Activated naive CD8-positive, alpha-beta T cell treated with anti-CD3 and anti-CD28 coated beads, Interleukin-2, amount 50 U/mL, for 24 hours (primary cell): ENCODE measurements at regions not wholly inside any gene's neighbourhood (a gene's known extent, or its start where the extent isn't known, plus 50 kb on each side); places are given as distances from the start of the nearest gene placed in this dataset.
"Not testable (repeated sequence)": the region's sequence is repeated elsewhere in the genome, so short reads cannot be mapped to it uniquely, and the experiment has no call there.

Source experiments
- ATAC-seq: fragments of 150-1000 bp; cut with Tn5 transposase; one replicate; pipeline ENCODE4 v1.10.0; 2021
- DNase-seq: peaks from one replicate; pipeline ENCODE4 v3.0.0; 2021
- H3K27ac Mint-ChIP-seq: one replicate; pipeline ENCODE4 v1.8.0; 2021; ENCODE audit warnings: mild to moderate bottlenecking, mixed read lengths
- H3K27me3 Mint-ChIP-seq: one replicate; pipeline ENCODE4 v1.8.0; 2021; ENCODE audit warnings: mixed read lengths
- H3K36me3 Mint-ChIP-seq: one replicate; pipeline ENCODE4 v1.8.0; 2021; ENCODE audit warnings: low read depth, mixed read lengths
- H3K4me1 Mint-ChIP-seq: one replicate; pipeline ENCODE4 v1.8.0; 2021; ENCODE audit warnings: mixed read lengths
- H3K4me3 Mint-ChIP-seq: one replicate; pipeline ENCODE4 v1.8.0; 2021; ENCODE audit warnings: mild to moderate bottlenecking, moderate library complexity, mixed read lengths
- H3K9me3 Mint-ChIP-seq: one replicate; pipeline ENCODE4 v1.8.0; 2021; ENCODE audit warnings: mixed read lengths

- Mint-ChIP-seq H3K9me3 (peaks cover 36% of the 10 kb centered on the region), H3K27ac (no peak overlapping the region), H3K36me3 (peaks cover 19% of the 10 kb centered on the region), H3K27me3 (peaks cover 3% of the 10 kb centered on the region), H3K4me1 (peaks cover 24% of the 10 kb centered on the region), H3K4me3 (no peak overlapping the region)
- no peak for DNase-seq
- ATAC-seq = no peak
These were observed 135.3 kb upstream of the ITGB1 start for GRCh38 chr10:33093362-33093761.

GRCh38 chr10:33092596-33092995 lies 134.6 kb upstream of the ITGB1 start:
- no peak for DNase-seq
- no peak overlapping the region for H3K4me3 Mint-ChIP-seq
- ATAC-seq = no peak
- peaks cover 3% of the 10 kb centered on the region for H3K27me3 Mint-ChIP-seq
- peaks cover 20% of the 10 kb centered on the region for H3K36me3 Mint-ChIP-seq
- peaks cover 37% of the 10 kb centered on the region for H3K9me3 Mint-ChIP-seq
- H3K27ac Mint-ChIP-seq = no peak overlapping the region
- peaks cover 25% of the 10 kb centered on the region for H3K4me1 Mint-ChIP-seq

DNA sequence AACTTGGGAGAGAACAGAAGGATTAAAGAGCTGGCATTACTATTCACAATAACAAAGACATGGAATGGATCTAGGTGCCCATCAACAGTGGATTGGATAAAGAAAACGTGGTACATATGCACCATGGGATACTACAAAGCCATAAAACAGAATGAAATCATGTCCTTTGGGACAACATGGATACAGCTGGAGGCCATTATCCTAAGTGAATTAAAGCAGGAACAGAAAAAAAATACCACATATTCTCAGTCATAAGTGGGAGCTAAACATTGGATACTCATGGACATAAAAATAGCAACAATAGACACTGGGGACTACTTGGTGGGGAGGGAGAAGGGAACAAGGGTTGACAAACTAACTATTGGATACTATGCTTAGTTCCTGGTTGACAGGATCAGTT lies 133.2 kb upstream of the ITGB1 start:
- no peak for DNase-seq

DNA sequence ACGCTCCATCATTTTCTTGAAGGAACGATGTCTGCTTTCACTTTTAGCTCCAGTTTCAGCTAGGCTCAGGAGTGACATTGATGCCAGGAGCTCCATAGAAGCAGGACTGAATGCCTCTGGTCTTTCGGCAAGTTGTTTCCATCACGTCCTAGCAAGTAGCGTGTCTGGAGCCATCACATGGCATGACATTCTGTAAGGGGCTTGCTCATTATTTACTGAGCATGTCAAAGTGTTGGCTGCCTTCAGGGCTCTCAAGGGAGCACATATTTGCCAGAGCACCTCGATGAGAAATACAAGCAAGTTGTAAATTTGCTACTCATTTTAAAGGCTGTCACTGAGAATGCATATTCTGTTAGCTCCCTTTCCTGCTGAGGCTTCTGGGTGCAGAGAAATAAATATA lies 131.0 kb upstream of the ITGB1 start:
- peaks cover 22% of the 10 kb centered on the region for H3K4me1 Mint-ChIP-seq
- no peak for ATAC-seq
- peaks cover 2% of the 10 kb centered on the region for H3K27me3 Mint-ChIP-seq

More for the DNA sequence above, 133.2 kb upstream of the ITGB1 start:
- no peak overlapping the region for H3K27ac Mint-ChIP-seq
- no peak for ATAC-seq
- peaks cover 32% of the 10 kb centered on the region for H3K4me1 Mint-ChIP-seq
- H3K9me3 Mint-ChIP-seq = peaks cover 33% of the 10 kb centered on the region
- no peak overlapping the region for H3K4me3 Mint-ChIP-seq
- peaks cover 18% of the 10 kb centered on the region for H3K36me3 Mint-ChIP-seq
- H3K27me3 Mint-ChIP-seq = no peaks in the 10 kb centered on the region

DNA sequence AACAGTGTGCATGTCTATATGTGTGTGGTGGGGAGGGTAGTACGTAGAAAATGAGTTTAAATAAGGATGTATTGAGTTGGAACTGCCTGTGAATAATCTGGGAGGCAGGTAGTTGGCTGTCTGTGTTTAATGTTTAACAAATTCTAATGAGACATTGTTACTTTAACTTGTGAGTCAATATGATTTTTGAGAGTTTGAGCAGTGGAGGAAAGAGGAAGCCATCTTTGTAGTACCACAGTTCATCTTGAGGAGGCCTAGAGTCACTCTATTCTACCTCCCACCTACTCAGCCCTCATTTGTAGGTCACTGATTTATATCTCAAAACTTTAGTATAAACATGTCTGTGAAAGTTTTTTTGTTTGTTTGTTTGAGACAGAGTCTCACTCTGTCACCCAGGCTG lies 129.9 kb upstream of the ITGB1 start:
- H3K36me3 Mint-ChIP-seq = peaks cover 3% of the 10 kb centered on the region
- DNase-seq (no peak), ATAC-seq (no peak)
- peaks cover 18% of the 10 kb centered on the region for H3K4me1 Mint-ChIP-seq
- H3K27ac Mint-ChIP-seq = peak overlapping the region; percentile 26
- peaks cover 16% of the 10 kb centered on the region for H3K9me3 Mint-ChIP-seq
- peaks cover 2% of the 10 kb centered on the region for H3K27me3 Mint-ChIP-seq
- H3K4me3 Mint-ChIP-seq = no peak overlapping the region

More for the DNA sequence above, 131.0 kb upstream of the ITGB1 start:
- Mint-ChIP-seq H3K9me3 (peaks cover 25% of the 10 kb centered on the region), H3K4me3 (no peak overlapping the region), H3K27ac (no peak overlapping the region), H3K36me3 (peaks cover 9% of the 10 kb centered on the region)
- no peak for DNase-seq

DNA sequence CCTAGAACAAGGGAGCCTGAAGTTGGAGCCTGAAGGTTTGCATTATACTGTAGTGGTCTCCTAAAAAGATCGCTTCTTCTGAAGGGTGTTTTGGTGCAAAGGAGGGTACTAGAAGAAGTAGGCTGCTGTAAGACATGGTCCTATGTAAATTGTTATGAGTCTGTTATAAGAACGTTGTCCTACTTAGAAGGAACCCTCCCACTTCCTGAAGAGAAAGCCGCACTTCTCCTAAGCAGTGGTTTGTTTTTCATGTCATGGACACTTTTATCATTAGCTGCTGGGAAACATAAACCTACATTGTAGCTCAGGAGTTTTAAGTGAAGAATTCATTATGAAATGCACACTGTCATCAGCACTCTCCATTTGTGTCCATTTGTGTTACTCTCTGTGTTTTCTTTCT lies 129.1 kb upstream of the ITGB1 start:
- DNase-seq = no peak

GRCh38 chr10:33086100-33086499 lies 128.1 kb upstream of the ITGB1 start:
- H3K4me1 Mint-ChIP-seq = peaks cover 14% of the 10 kb centered on the region
- peaks cover 2% of the 10 kb centered on the region for H3K27me3 Mint-ChIP-seq
- H3K36me3 Mint-ChIP-seq = peaks cover 3% of the 10 kb centered on the region
- peaks cover 16% of the 10 kb centered on the region for H3K9me3 Mint-ChIP-seq
- ATAC-seq (no peak), DNase-seq (no peak)
- no peak overlapping the region for H3K27ac Mint-ChIP-seq
- H3K4me3 Mint-ChIP-seq = no peak overlapping the region

More for the DNA sequence above, 129.1 kb upstream of the ITGB1 start:
- Mint-ChIP-seq H3K27me3 (peaks cover 2% of the 10 kb centered on the region), H3K36me3 (peaks cover 3% of the 10 kb centered on the region), H3K4me1 (peaks cover 14% of the 10 kb centered on the region), H3K4me3 (no peak overlapping the region), H3K27ac (no peak overlapping the region), H3K9me3 (peaks cover 16% of the 10 kb centered on the region)
- no peak for ATAC-seq

DNA sequence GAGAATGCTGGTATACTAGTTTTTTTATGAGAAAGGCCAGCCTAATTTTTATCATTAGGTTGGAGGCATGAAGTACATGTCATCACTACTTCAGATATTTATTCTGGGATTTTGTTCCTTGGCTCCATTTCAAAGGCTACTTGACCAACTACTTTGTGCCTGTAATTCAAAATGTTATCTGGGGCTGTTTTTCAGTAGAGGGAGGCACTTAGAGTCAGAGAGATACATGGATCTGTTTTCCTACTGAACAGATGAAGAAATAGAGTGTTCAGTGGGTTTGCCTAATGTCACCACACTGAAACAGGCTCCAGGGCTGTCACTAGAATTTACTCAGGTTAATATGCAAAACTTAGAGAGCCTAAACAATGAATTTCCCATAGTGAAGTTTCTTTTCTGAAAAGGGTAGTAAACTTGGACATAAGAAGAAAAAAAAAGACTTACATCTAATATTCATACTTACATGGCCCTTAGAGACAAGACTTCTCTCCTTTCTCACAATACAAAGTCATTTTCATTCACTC lies 127.3 kb upstream of the ITGB1 start:
- peaks cover 14% of the 10 kb centered on the region for H3K4me1 Mint-ChIP-seq
- ATAC-seq (no peak), DNase-seq (no peak)
- peaks cover 16% of the 10 kb centered on the region for H3K9me3 Mint-ChIP-seq
- peaks cover 3% of the 10 kb centered on the region for H3K36me3 Mint-ChIP-seq
- H3K27ac Mint-ChIP-seq = no peak overlapping the region
- no peak overlapping the region for H3K4me3 Mint-ChIP-seq
- H3K27me3 Mint-ChIP-seq = peaks cover 2% of the 10 kb centered on the region

- Mint-ChIP-seq H3K4me1 (peaks cover 14% of the 10 kb centered on the region), H3K27ac (no peak overlapping the region), H3K36me3 (peaks cover 5% of the 10 kb centered on the region), H3K4me3 (no peak overlapping the region), H3K27me3 (peaks cover 3% of the 10 kb centered on the region), H3K9me3 (peaks cover 8% of the 10 kb centered on the region)
- DNase-seq (no peak), ATAC-seq (no peak)
These were observed 126.4 kb upstream of the ITGB1 start for GRCh38 chr10:33084453-33084852.

GRCh38 chr10:33082373-33082895 lies 124.4 kb upstream of the ITGB1 start:
- Mint-ChIP-seq H3K36me3 (peaks cover 2% of the 10 kb centered on the region), H3K9me3 (no peaks in the 10 kb centered on the region), H3K27me3 (peaks cover 4% of the 10 kb centered on the region), H3K27ac (no peak overlapping the region), H3K4me1 (peaks cover 9% of the 10 kb centered on the region), H3K4me3 (no peak overlapping the region)
- no peak for ATAC-seq
- DNase-seq = no peak

DNA sequence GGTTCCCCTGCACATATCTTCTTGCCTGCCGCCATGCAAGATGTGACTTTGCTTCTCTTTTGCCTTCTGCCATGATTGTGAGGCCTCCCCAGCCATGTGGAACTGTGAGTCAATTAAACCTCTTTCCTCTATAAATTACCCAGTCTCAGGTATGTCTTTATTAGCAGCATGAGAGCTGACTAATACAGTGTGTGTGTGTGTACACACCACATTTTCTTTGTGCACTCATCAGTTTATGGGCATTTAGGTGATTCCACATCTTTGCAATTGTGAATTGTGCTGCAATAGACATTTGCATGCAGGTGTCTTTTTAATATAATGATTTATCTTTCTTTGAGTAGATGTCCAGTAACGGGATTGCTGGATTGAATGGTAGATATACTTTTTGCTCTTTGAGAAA lies 122.4 kb upstream of the ITGB1 start:
- H3K4me3 Mint-ChIP-seq, H3K27ac Mint-ChIP-seq, H3K27me3 Mint-ChIP-seq, H3K9me3 Mint-ChIP-seq, ATAC-seq, H3K4me1 Mint-ChIP-seq, H3K36me3 Mint-ChIP-seq, DNase-seq: not testable (repeated sequence)

GRCh38 chr10:33074443-33074842 lies 116.4 kb upstream of the ITGB1 start:
- H3K4me1 Mint-ChIP-seq = no peaks in the 10 kb centered on the region
- H3K27me3 Mint-ChIP-seq = peaks cover under 1% of the 10 kb centered on the region
- ATAC-seq = no peak
- H3K36me3 Mint-ChIP-seq = no peaks in the 10 kb centered on the region
- no peak for DNase-seq
- no peak overlapping the region for H3K27ac Mint-ChIP-seq
- no peaks in the 10 kb centered on the region for H3K9me3 Mint-ChIP-seq
- H3K4me3 Mint-ChIP-seq = no peak overlapping the region

DNA sequence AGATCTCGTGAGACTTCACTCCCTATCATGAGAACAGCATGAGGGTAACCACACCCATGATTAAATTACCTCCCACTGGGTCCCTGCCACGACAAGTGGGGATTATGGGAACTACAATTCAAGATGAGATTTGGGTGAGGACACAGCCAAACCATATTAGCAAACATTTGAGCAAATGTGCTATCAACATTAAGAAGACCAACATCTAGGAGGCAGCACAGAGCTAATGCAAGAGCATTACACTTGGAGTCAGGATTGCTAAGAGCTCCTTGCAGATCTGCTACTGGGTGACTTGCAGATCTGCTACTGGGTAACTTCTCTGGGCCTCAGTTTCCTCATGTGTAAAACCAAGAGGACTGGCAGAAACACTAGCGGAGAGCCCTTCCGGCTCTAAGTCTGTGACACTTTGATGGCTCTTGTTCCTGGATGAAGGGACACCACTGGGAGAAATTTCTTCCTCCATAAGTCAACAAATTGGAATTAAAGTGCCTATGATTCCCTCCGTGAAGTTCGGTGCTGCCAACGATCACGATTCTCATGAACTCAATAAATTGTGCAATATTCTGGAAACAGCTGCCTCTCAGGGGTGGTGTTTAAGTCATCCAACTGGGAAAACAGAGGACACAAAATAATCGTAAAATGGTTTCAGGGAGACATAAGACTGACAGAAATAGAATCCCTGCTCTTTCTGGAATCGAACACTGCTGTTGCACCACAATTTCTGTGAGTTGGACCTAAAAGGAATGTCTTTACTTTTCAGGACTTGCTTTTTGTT lies 115.8 kb upstream of the ITGB1 start:
- H3K27ac Mint-ChIP-seq = no peak overlapping the region
- H3K27me3 Mint-ChIP-seq = no peaks in the 10 kb centered on the region
- H3K4me1 Mint-ChIP-seq = no peaks in the 10 kb centered on the region
- no peak overlapping the region for H3K4me3 Mint-ChIP-seq
- DNase-seq (no peak), ATAC-seq (no peak)
- no peaks in the 10 kb centered on the region for H3K36me3 Mint-ChIP-seq
- H3K9me3 Mint-ChIP-seq = no peaks in the 10 kb centered on the region

- no peaks in the 10 kb centered on the region for H3K9me3 Mint-ChIP-seq
- H3K36me3 Mint-ChIP-seq = no peaks in the 10 kb centered on the region
- DNase-seq (no peak), ATAC-seq (no peak)
- no peak overlapping the region for H3K4me3 Mint-ChIP-seq
- peaks cover under 1% of the 10 kb centered on the region for H3K27me3 Mint-ChIP-seq
- H3K4me1 Mint-ChIP-seq = peaks cover 7% of the 10 kb centered on the region
- no peak overlapping the region for H3K27ac Mint-ChIP-seq
These were observed 113.8 kb upstream of the ITGB1 start for GRCh38 chr10:33071857-33072256.

GRCh38 chr10:33070101-33070500 lies 112.1 kb upstream of the ITGB1 start:
- DNase-seq (no peak), ATAC-seq (no peak)
- no peaks in the 10 kb centered on the region for H3K36me3 Mint-ChIP-seq
- H3K9me3 Mint-ChIP-seq = no peaks in the 10 kb centered on the region
- H3K27me3 Mint-ChIP-seq = peaks cover 2% of the 10 kb centered on the region
- H3K27ac Mint-ChIP-seq = no peak overlapping the region
- no peak overlapping the region for H3K4me3 Mint-ChIP-seq
- H3K4me1 Mint-ChIP-seq = peaks cover 7% of the 10 kb centered on the region
